IMR-90 (cell line): ENCODE measurements at regions not wholly inside any gene's neighbourhood (a gene's known extent, or its start where the extent isn't known, plus 50 kb on each side); places are given as distances from the start of the nearest gene placed in this dataset.

ENCODE experiments used
- ATAC-seq: fragments of 200-7000 bp; cut with Tn5 transposase; 2 replicates; pipeline ENCODE4 v1.9.1; 2020; ENCODE audit warnings: low read depth, mild to moderate bottlenecking, moderate library complexity
- BruUV-seq: library from RNA; stranded (reverse); fragments of 400-500 nt; replicated peaks from 2 replicates; lab custom pipeline; 2021; lab: Mats Ljungman, UMichigan
- CTCF ChIA-PET: fragments of 300-600 bp; formaldehyde crosslinking; extraction: SDS; loops from one replicate; lab custom pipeline; 2021; ENCODE audit warnings: antibody characterized with exemption; lab: Yijun Ruan, JAX
- POLR2A ChIA-PET: fragments of 300-600 bp; sonication (Branson Sonifier 250); formaldehyde crosslinking; loops from one replicate; lab custom pipeline; 2022; ENCODE audit warnings: antibody characterized with exemption; ENCODE audit not compliant: unreplicated experiment; lab: Charles Lee
- DNase-seq: peaks from one replicate; pipeline ENCODE4 v3.0.0; 2013
- H2AFZ ChIP-seq: replicated peaks from 2 replicates; pipeline ENCODE3; 2013; ENCODE audit warnings: low read length, mild to moderate bottlenecking; ENCODE audit not compliant: poor library complexity
- H2AK5ac ChIP-seq: 2 replicates; pipeline ENCODE4 v1.6.1; 2013; ENCODE audit warnings: low read depth, low read length, inconsistent platforms
- H2AK9ac ChIP-seq: replicated peaks from 2 replicates; pipeline ENCODE3; 2013; ENCODE audit warnings: mild to moderate bottlenecking, low read depth, low read length, moderate library complexity; ENCODE audit not compliant: poor library complexity
- H2BK120ac ChIP-seq: 2 replicates; pipeline ENCODE4 v1.6.1; 2013; ENCODE audit warnings: low read depth, low read length, inconsistent platforms
- H2BK15ac ChIP-seq: 3 replicates; pipeline ENCODE4 v1.6.1; 2013; ENCODE audit warnings: low read depth, low read length, inconsistent platforms
- H2BK20ac ChIP-seq: 2 replicates; pipeline ENCODE4 v1.6.1; 2013; ENCODE audit warnings: low read depth, mild to moderate bottlenecking, inconsistent platforms, low read length, moderate library complexity
- H2BK5ac ChIP-seq: 2 replicates; pipeline ENCODE4 v1.6.1; 2013; ENCODE audit warnings: mild to moderate bottlenecking, low read depth, low read length, inconsistent platforms; ENCODE audit not compliant: poor library complexity, severe bottlenecking
- H3K14ac ChIP-seq: replicated peaks from 2 replicates; pipeline ENCODE4 v1.6.1; 2013; ENCODE audit warnings: low read depth, low read length, inconsistent platforms
- H3K18ac ChIP-seq: 2 replicates; pipeline ENCODE4 v1.6.1; 2013; ENCODE audit warnings: low read depth, low read length, control low read depth
- H3K23ac ChIP-seq: 2 replicates; pipeline ENCODE4 v1.6.1; 2013; ENCODE audit warnings: low read depth, low read length, inconsistent platforms
- H3K27ac ChIP-seq: 2 replicates; pipeline ENCODE4 v1.5.1; 2013; ENCODE audit warnings: mild to moderate bottlenecking, control low read depth, low read length; ENCODE audit not compliant: insufficient read depth
- H3K27me3 ChIP-seq: 2 replicates; pipeline ENCODE4 v1.6.1; 2013; ENCODE audit warnings: low read length; ENCODE audit not compliant: control insufficient read depth, insufficient read depth
- H3K36me3 ChIP-seq: 2 replicates; pipeline ENCODE4 v1.6.1; 2013; ENCODE audit warnings: low read length, mixed read lengths; ENCODE audit not compliant: control insufficient read depth, insufficient read depth
- H3K4ac ChIP-seq: 2 replicates; pipeline ENCODE4 v1.6.1; 2013; ENCODE audit warnings: low read depth, low read length, inconsistent platforms
- H3K4me1 ChIP-seq: 2 replicates; pipeline ENCODE4 v1.6.1; 2013; ENCODE audit warnings: low read length, mixed read lengths; ENCODE audit not compliant: control insufficient read depth, insufficient read depth
- H3K4me2 ChIP-seq: 2 replicates; pipeline ENCODE4 v1.6.1; 2013; ENCODE audit warnings: low read depth, mild to moderate bottlenecking, control low read depth, low read length, moderate library complexity
- H3K4me3 ChIP-seq: 2 replicates; pipeline ENCODE4 v1.5.1; 2013; ENCODE audit warnings: low read depth, mild to moderate bottlenecking, control low read depth, low read length, moderate library complexity; ENCODE audit not compliant: insufficient read depth
- H3K56ac ChIP-seq: 2 replicates; pipeline ENCODE4 v1.6.1; 2013; ENCODE audit warnings: low read length, inconsistent platforms; ENCODE audit not compliant: insufficient read depth; ENCODE audit errors: extremely low read depth
- H3K79me1 ChIP-seq, 2 experiments: 2 replicates each; pipeline ENCODE4 v1.6.1; 2013; ENCODE audit warnings: low read length in 2 of 2, inconsistent platforms in 1 of 2, low read depth in 1 of 2
- H3K9ac ChIP-seq: 2 replicates; pipeline ENCODE4 v1.6.1; 2013; ENCODE audit warnings: low read depth, low read length, control low read depth
- H3K9me1 ChIP-seq: 2 replicates; pipeline ENCODE4 v1.6.1; 2013; ENCODE audit warnings: low read length, inconsistent platforms; ENCODE audit not compliant: insufficient read depth
- H3K9me3 ChIP-seq: 2 replicates; pipeline ENCODE4 v1.6.1; 2013; ENCODE audit warnings: low read length; ENCODE audit not compliant: control insufficient read depth, insufficient read depth
- H4K20me1 ChIP-seq: 2 replicates; pipeline ENCODE4 v1.6.1; 2013; ENCODE audit warnings: low read length, inconsistent platforms; ENCODE audit not compliant: insufficient read depth
- H4K5ac ChIP-seq: 2 replicates; pipeline ENCODE4 v1.6.1; 2013; ENCODE audit warnings: mild to moderate bottlenecking, low read depth, low read length, control low read depth
- H4K8ac ChIP-seq, 2 experiments: 2 replicates each; pipeline ENCODE4 v1.6.1; 2013; ENCODE audit warnings: low read depth in 2 of 2, low read length in 2 of 2, control low read depth in 1 of 2, inconsistent platforms in 1 of 2
- H4K91ac ChIP-seq: 2 replicates; pipeline ENCODE4 v1.6.1; 2013; ENCODE audit warnings: low read depth, low read length, inconsistent platforms; ENCODE audit not compliant: insufficient read depth
- BHLHE40 ChIP-seq: fragments of 150-350 bp; IDR thresholded peaks from 2 replicates; pipeline ENCODE4 v1.6.1; 2016; ENCODE audit warnings: mild to moderate bottlenecking, low read depth, low read length
- CEBPB ChIP-seq: IDR thresholded peaks from 2 replicates; pipeline ENCODE4 v1.6.1; 2012; ENCODE audit warnings: low read depth, low read length, improper control_type of control experiment
- CHD1 ChIP-seq: IDR thresholded peaks from 2 replicates; pipeline ENCODE4 v1.6.1; 2012; ENCODE audit warnings: low read depth, low read length, improper control_type of control experiment
- FOS ChIP-seq: fragments of 150-350 bp; IDR thresholded peaks from 2 replicates; pipeline ENCODE4 v1.6.1; 2016; ENCODE audit warnings: low read depth, low read length
- MAFK ChIP-seq: IDR thresholded peaks from 2 replicates; pipeline ENCODE4 v1.6.1; 2012; ENCODE audit warnings: low read depth, low read length, improper control_type of control experiment
- MAZ ChIP-seq: IDR thresholded peaks from 2 replicates; pipeline ENCODE4 v1.6.1; 2012; ENCODE audit warnings: low read depth, mild to moderate bottlenecking, low read length, improper control_type of control experiment, moderate library complexity, borderline replicate concordance
- MXI1 ChIP-seq: IDR thresholded peaks from 2 replicates; pipeline ENCODE4 v1.6.1; 2012; ENCODE audit warnings: low read depth, mild to moderate bottlenecking, low read length, moderate library complexity, borderline replicate concordance
- NFE2L2 ChIP-seq: fragments of 150-350 bp; IDR thresholded peaks from 2 replicates; pipeline ENCODE4 v1.6.1; 2016; ENCODE audit warnings: low read depth, mild to moderate bottlenecking, low read length
- POLR2A ChIP-seq: IDR thresholded peaks from 2 replicates; pipeline ENCODE4 v1.6.1; 2012; ENCODE audit warnings: mild to moderate bottlenecking, low read depth, low read length
- RAD21 ChIP-seq: IDR thresholded peaks from 2 replicates; pipeline ENCODE4 v1.6.1; 2012; ENCODE audit warnings: low read length, improper control_type of control experiment
- RCOR1 ChIP-seq: IDR thresholded peaks from 2 replicates; pipeline ENCODE4 v1.6.1; 2012; ENCODE audit warnings: mild to moderate bottlenecking, low read length, improper control_type of control experiment; ENCODE audit not compliant: insufficient replicate concordance
- RFX5 ChIP-seq: IDR thresholded peaks from 2 replicates; pipeline ENCODE4 v1.8.0; 2012; ENCODE audit warnings: low read depth, mild to moderate bottlenecking, low read length, moderate library complexity
- SMC3 ChIP-seq: fragments of 150-350 bp; IDR thresholded peaks from 2 replicates; pipeline ENCODE4 v1.6.1; 2016; ENCODE audit warnings: low read depth, mild to moderate bottlenecking, antibody characterized with exemption, low read length, moderate library complexity
- dilution Hi-C: fragments of 300-500 bp; cut with HindIII; formaldehyde crosslinking; loops from one replicate; pipeline ENCODE4 v1.14.3; 2018; ENCODE audit warnings: low sequenced_read_pairs; ENCODE audit not compliant: unreplicated experiment
- in situ Hi-C: fragments of 300-500 bp; cut with MboI; formaldehyde crosslinking; loops from 3 replicates; pipeline ENCODE4 v1.14.3; 2019; ENCODE audit warnings: low sequenced_read_pairs, inconsistent platforms, mixed read lengths
- intact Hi-C: fragments of 100-400 bp; cut with micrococcal nuclease; formaldehyde crosslinking; loops from 2 replicates; pipeline ENCODE4 v1.10.0; 2022
- TF ChIP-seq, protein P1 (sequence below): conservative IDR thresholded peaks from 2 replicates; pipeline ENCODE4 v1.5.1; 2012; ENCODE audit warnings: mild to moderate bottlenecking, low read depth, low read length, improper control_type of control experiment
- TF ChIP-seq, protein P2 (sequence below): fragments of 150-350 bp; IDR thresholded peaks from 2 replicates; pipeline ENCODE4 v1.6.1; 2016; ENCODE audit warnings: low read depth, mild to moderate bottlenecking, low read length, moderate library complexity, borderline replicate concordance
- TF ChIP-seq, protein P3 (sequence below): fragments of 150-350 bp; IDR thresholded peaks from 2 replicates; pipeline ENCODE4 v1.6.1; 2017; ENCODE audit warnings: mild to moderate bottlenecking, antibody characterized with exemption, low read length, low read depth

DNA sequence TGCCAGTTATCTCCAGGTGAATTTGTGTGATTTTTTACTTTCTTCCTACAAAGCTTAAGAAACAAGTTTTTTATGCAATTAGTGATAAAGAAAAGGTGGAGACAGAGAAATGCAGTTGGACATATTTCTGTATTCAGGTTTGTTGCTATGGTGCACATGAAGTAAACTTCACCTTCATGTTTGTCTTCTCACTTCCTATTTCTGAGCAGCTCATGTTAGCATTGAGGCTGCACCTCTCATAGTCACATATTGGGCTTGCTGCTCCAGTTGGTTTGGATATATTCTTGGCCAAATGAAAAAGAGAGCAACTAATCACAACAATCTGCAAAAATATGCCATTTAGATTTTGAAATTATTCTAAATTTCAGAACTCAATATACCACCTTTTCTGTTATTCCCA lies 475.6 kb upstream of the ZWINT start:
- intact Hi-C loops (no loop called here), dilution Hi-C loops (no loop called here), in situ Hi-C loops (no loop called here)
- H3K4me3 ChIP-seq: no peak overlapping the region
- H3K4me2 ChIP-seq: no peak overlapping the region
- H3K36me3 ChIP-seq: no peaks in the 10 kb centered on the region
- no peak overlapping the region for H3K18ac ChIP-seq
- H3K14ac ChIP-seq: no peak overlapping the region
- no peaks in the 10 kb centered on the region for H3K4me1 ChIP-seq
- no peaks in the 10 kb centered on the region for H3K9me1 ChIP-seq
- no peak overlapping the region for H4K5ac ChIP-seq
- H3K9me3 ChIP-seq: no peaks in the 10 kb centered on the region; the same call in 1 of the 2 replicates
- H4K8ac ChIP-seq: no peak overlapping the region
- no peak overlapping the region for H3K4ac ChIP-seq
- H4K20me1 ChIP-seq: no peaks in the 10 kb centered on the region
- H2BK120ac ChIP-seq: no peak overlapping the region
- H3K9ac ChIP-seq: no peak overlapping the region
- no peak for ATAC-seq
- BruUV-seq: no TSS peak
- no peak overlapping the region for H3K56ac ChIP-seq
- no peaks in the 10 kb centered on the region for H3K79me1 ChIP-seq
- TF ChIP-seq SMC3: no peak
- no peak for TF ChIP-seq BHLHE40
- TF ChIP-seq NFE2L2: no peak
- TF ChIP-seq, protein P1, sequence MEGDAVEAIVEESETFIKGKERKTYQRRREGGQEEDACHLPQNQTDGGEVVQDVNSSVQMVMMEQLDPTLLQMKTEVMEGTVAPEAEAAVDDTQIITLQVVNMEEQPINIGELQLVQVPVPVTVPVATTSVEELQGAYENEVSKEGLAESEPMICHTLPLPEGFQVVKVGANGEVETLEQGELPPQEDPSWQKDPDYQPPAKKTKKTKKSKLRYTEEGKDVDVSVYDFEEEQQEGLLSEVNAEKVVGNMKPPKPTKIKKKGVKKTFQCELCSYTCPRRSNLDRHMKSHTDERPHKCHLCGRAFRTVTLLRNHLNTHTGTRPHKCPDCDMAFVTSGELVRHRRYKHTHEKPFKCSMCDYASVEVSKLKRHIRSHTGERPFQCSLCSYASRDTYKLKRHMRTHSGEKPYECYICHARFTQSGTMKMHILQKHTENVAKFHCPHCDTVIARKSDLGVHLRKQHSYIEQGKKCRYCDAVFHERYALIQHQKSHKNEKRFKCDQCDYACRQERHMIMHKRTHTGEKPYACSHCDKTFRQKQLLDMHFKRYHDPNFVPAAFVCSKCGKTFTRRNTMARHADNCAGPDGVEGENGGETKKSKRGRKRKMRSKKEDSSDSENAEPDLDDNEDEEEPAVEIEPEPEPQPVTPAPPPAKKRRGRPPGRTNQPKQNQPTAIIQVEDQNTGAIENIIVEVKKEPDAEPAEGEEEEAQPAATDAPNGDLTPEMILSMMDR: no peak
- TF ChIP-seq CHD1: no peak
- TF ChIP-seq, protein P2, sequence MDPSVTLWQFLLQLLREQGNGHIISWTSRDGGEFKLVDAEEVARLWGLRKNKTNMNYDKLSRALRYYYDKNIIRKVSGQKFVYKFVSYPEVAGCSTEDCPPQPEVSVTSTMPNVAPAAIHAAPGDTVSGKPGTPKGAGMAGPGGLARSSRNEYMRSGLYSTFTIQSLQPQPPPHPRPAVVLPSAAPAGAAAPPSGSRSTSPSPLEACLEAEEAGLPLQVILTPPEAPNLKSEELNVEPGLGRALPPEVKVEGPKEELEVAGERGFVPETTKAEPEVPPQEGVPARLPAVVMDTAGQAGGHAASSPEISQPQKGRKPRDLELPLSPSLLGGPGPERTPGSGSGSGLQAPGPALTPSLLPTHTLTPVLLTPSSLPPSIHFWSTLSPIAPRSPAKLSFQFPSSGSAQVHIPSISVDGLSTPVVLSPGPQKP: no peak
- no peak for TF ChIP-seq RFX5
- TF ChIP-seq MXI1: no peak
- TF ChIP-seq, protein P3, sequence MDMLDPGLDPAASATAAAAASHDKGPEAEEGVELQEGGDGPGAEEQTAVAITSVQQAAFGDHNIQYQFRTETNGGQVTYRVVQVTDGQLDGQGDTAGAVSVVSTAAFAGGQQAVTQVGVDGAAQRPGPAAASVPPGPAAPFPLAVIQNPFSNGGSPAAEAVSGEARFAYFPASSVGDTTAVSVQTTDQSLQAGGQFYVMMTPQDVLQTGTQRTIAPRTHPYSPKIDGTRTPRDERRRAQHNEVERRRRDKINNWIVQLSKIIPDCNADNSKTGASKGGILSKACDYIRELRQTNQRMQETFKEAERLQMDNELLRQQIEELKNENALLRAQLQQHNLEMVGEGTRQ: no peak
- no peak for TF ChIP-seq FOS
- TF ChIP-seq CEBPB: no peak
- TF ChIP-seq MAFK: no peak
- no peak for TF ChIP-seq RAD21
- TF ChIP-seq MAZ: no peak
- no peak for TF ChIP-seq POLR2A
- TF ChIP-seq RCOR1: no peak
- H2AK9ac ChIP-seq: no peak overlapping the region
- no peak overlapping the region for H2AFZ ChIP-seq
- no peak overlapping the region for H3K23ac ChIP-seq
- ChIA-PET CTCF (no interaction called here), POLR2A (no interaction called here)
- no peak overlapping the region for H2BK20ac ChIP-seq
- no peak overlapping the region for H2AK5ac ChIP-seq
- H4K91ac ChIP-seq: no peak overlapping the region
- H3K27me3 ChIP-seq: no peaks in the 10 kb centered on the region
- no peak for DNase-seq
- no peak overlapping the region for H3K27ac ChIP-seq
- no peak overlapping the region for H2BK15ac ChIP-seq
- H2BK5ac ChIP-seq: no peak overlapping the region
